ENCODE measurements at regions not wholly inside any gene's neighbourhood (a gene's known extent, or its start where the extent isn't known, plus 50 kb on each side); places are given as distances from the start of the nearest gene placed in this dataset.

DNA sequence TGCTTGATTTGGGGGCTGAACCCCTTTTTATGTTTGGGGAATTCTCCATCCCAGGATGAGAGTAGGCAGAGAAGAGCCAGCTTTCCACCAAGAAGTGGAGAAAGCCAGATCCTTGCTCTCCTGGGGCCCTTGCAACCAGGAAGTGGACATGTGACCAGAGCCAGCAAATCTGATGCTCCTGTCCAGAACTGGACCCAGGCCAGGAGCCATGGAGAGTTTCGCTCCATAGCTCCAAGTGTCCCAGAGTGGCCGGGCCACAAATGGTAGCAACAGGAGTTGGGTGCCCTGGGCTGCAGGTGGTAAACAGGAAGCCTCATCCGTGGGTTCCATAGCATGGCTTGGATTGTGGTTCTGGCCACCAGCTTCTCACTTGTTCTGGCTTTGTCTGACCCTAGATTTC, 93.9 kb upstream of the CD82 start:
- CTCF ChIA-PET, result interaction anchor here (0.6 to 1.3 kb wide), 2 partner anchors 15 to 30 kb away, joined by 3 read pairs; no protein-coding TSS in a partner anchor
- peaks cover 7% of the 10 kb centered on the region for H3K27me3 Mint-ChIP-seq (ENCODE audit: low read depth)
- DNase-seq (ENCODE audit: low spot score), result no peak
- no peak overlapping the region for H3K27ac Mint-ChIP-seq
- H3K4me1 Mint-ChIP-seq, result peaks cover 9% of the 10 kb centered on the region
- peaks cover 14% of the 10 kb centered on the region for H3K9me3 Mint-ChIP-seq
- POLR2A ChIA-PET, result no interaction called here
- H3K4me3 Mint-ChIP-seq, result no peak overlapping the region
- no peaks in the 10 kb centered on the region for H3K36me3 Mint-ChIP-seq
- ATAC-seq, result no peak
- TF ChIP-seq KAT7 (CRISPR knock-in tag; IDR thresholded peaks at IDR 0.05; ENCODE audit: borderline replicate concordance), result no peak
- TF ChIP-seq ZNF532 (CRISPR knock-in tag; IDR thresholded peaks at IDR 0.05; ENCODE audit: borderline replicate concordance), result no peak
- TF ChIP-seq JUN (CRISPR knock-in tag; IDR thresholded peaks at IDR 0.05), result no peak
- TF ChIP-seq NR1H2 (CRISPR knock-in tag; IDR thresholded peaks at IDR 0.05), result no peak
- no peak for TF ChIP-seq ELF4 (CRISPR knock-in tag; IDR thresholded peaks at IDR 0.05; ENCODE audit: low read depth)
- no peak for TF ChIP-seq E2F1 (CRISPR knock-in tag; IDR thresholded peaks at IDR 0.05)
- TF ChIP-seq, protein P1, sequence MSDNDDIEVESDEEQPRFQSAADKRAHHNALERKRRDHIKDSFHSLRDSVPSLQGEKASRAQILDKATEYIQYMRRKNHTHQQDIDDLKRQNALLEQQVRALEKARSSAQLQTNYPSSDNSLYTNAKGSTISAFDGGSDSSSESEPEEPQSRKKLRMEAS (CRISPR knock-in tag; IDR thresholded peaks at IDR 0.05), result no peak
- TF ChIP-seq CREB1 (CRISPR knock-in tag; IDR thresholded peaks at IDR 0.05), result no peak
- TF ChIP-seq MXD4 (CRISPR knock-in tag; IDR thresholded peaks at IDR 0.05; ENCODE audit: borderline replicate concordance), result no peak
- TF ChIP-seq ZNF121 (CRISPR knock-in tag; IDR thresholded peaks at IDR 0.05), result no peak
- TF ChIP-seq, protein P2, sequence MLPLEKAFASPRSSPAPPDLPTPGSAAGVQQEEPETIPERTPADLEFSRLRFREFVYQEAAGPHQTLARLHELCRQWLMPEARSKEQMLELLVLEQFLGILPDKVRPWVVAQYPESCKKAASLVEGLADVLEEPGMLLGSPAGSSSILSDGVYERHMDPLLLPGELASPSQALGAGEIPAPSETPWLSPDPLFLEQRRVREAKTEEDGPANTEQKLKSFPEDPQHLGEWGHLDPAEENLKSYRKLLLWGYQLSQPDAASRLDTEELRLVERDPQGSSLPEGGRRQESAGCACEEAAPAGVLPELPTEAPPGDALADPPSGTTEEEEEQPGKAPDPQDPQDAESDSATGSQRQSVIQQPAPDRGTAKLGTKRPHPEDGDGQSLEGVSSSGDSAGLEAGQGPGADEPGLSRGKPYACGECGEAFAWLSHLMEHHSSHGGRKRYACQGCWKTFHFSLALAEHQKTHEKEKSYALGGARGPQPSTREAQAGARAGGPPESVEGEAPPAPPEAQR (CRISPR knock-in tag; IDR thresholded peaks at IDR 0.05), result no peak
- no peak for TF ChIP-seq GABPB1 (CRISPR knock-in tag; IDR thresholded peaks at IDR 0.05)
- no peak for TF ChIP-seq ZNF671 (CRISPR knock-in tag; IDR thresholded peaks at IDR 0.05)
- TF ChIP-seq GTF2I (CRISPR knock-in tag; conservative IDR thresholded peaks at IDR 0.05), result no peak
- TF ChIP-seq NFE2L1 (CRISPR knock-in tag; IDR thresholded peaks at IDR 0.05), result no peak
- TF ChIP-seq, protein P3, sequence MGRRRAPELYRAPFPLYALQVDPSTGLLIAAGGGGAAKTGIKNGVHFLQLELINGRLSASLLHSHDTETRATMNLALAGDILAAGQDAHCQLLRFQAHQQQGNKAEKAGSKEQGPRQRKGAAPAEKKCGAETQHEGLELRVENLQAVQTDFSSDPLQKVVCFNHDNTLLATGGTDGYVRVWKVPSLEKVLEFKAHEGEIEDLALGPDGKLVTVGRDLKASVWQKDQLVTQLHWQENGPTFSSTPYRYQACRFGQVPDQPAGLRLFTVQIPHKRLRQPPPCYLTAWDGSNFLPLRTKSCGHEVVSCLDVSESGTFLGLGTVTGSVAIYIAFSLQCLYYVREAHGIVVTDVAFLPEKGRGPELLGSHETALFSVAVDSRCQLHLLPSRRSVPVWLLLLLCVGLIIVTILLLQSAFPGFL (CRISPR knock-in tag; IDR thresholded peaks at IDR 0.05; ENCODE audit: borderline replicate concordance), result no peak
- TF ChIP-seq HMGA2 (CRISPR knock-in tag; IDR thresholded peaks at IDR 0.05), result no peak
- no peak for TF ChIP-seq FOXK1 (CRISPR knock-in tag; IDR thresholded peaks at IDR 0.05)

GRCh38 chr11:44472916-44473315, 92.5 kb upstream of the CD82 start:
- Mint-ChIP-seq H3K27me3 (ENCODE audit: low read depth) (peaks cover 8% of the 10 kb centered on the region), H3K9me3 (peaks cover 24% of the 10 kb centered on the region), H3K36me3 (no peaks in the 10 kb centered on the region), H3K4me1 (peaks cover 1% of the 10 kb centered on the region), H3K27ac (no peak overlapping the region), H3K4me3 (no peak overlapping the region)
- no peak for DNase-seq (ENCODE audit: low spot score)
- ATAC-seq, result no peak
- CTCF ChIA-PET, result no interaction called here
- POLR2A ChIA-PET, result no interaction called here
- TF ChIP-seq CREM (CRISPR knock-in tag; IDR thresholded peaks at IDR 0.05) (no peak), TEAD4 (CRISPR knock-in tag; IDR thresholded peaks at IDR 0.05) (no peak), KAT7 (CRISPR knock-in tag; IDR thresholded peaks at IDR 0.05; ENCODE audit: borderline replicate concordance) (no peak), HMGA2 (CRISPR knock-in tag; IDR thresholded peaks at IDR 0.05) (no peak), PRRX2 (CRISPR knock-in tag; IDR thresholded peaks at IDR 0.05) (no peak), SMAD3 (CRISPR knock-in tag; IDR thresholded peaks at IDR 0.05; ENCODE audit: borderline replicate concordance) (no peak), USF1 (CRISPR knock-in tag; IDR thresholded peaks at IDR 0.05) (no peak), ZBTB21 (CRISPR knock-in tag; IDR thresholded peaks at IDR 0.05; ENCODE audit: borderline replicate concordance) (no peak), CBFB (CRISPR knock-in tag; IDR thresholded peaks at IDR 0.05; ENCODE audit: low read depth) (no peak)
- TF ChIP-seq, protein P4, sequence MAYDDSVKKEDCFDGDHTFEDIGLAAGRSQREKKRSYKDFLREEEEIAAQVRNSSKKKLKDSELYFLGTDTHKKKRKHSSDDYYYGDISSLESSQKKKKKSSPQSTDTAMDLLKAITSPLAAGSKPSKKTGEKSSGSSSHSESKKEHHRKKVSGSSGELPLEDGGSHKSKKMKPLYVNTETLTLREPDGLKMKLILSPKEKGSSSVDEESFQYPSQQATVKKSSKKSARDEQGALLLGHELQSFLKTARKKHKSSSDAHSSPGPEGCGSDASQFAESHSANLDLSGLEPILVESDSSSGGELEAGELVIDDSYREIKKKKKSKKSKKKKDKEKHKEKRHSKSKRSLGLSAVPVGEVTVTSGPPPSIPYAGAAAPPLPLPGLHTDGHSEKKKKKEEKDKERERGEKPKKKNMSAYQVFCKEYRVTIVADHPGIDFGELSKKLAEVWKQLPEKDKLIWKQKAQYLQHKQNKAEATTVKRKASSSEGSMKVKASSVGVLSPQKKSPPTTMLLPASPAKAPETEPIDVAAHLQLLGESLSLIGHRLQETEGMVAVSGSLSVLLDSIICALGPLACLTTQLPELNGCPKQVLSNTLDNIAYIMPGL (CRISPR knock-in tag; IDR thresholded peaks at IDR 0.05), result no peak
- TF ChIP-seq, protein P3 (CRISPR knock-in tag; IDR thresholded peaks at IDR 0.05; ENCODE audit: borderline replicate concordance), result no peak
